HL-60 (cell line): ENCODE measurements at regions not wholly inside any gene's neighbourhood (a gene's known extent, or its start where the extent isn't known, plus 50 kb on each side); places are given as distances from the start of the nearest gene placed in this dataset.
"Not testable (repeated sequence)": the region's sequence is repeated elsewhere in the genome, so short reads cannot be mapped to it uniquely, and the experiment has no call there.

Source experiments
- DNase-seq, 2 experiments: peaks; one replicate each; pipeline ENCODE4 v3.0.0-alpha.2; 2010 to 2020; ENCODE audit warnings: low read depth in 1 of 2, low spot score in 1 of 2
- H3K27ac ChIP-seq: fragments of 250-450 bp; sonication (Bioruptor Pico); replicated peaks from 2 replicates; pipeline ENCODE4 v1.5.1; 2020; ENCODE audit warnings: mild to moderate bottlenecking, moderate library complexity
- H3K27me3 ChIP-seq: fragments of 250-450 bp; sonication (Bioruptor Pico); 2 replicates; pipeline ENCODE4 v1.5.1; 2021; ENCODE audit warnings: mild to moderate bottlenecking, moderate library complexity; ENCODE audit not compliant: insufficient read depth, poor library complexity, severe bottlenecking
- H3K4me3 ChIP-seq: replicated peaks from 2 replicates; pipeline ENCODE4 v1.5.1; 2011; ENCODE audit warnings: mild to moderate bottlenecking, control low read depth, low read length; ENCODE audit not compliant: insufficient read depth
- POLR2AphosphoS5 ChIP-seq: IDR thresholded peaks from 2 replicates; pipeline ENCODE4 v1.6.1; 2012; ENCODE audit warnings: low read depth

GRCh38 chr9:61953108-61953507 lies 763.3 kb downstream of the SPATA31A7 start:
- not testable (repeated sequence) for DNase-seq, H3K27me3 ChIP-seq, H3K4me3 ChIP-seq, H3K27ac ChIP-seq

- DNase-seq, H3K27me3 ChIP-seq, H3K4me3 ChIP-seq, H3K27ac ChIP-seq: not testable (repeated sequence)
Observed at GRCh38 chr9:61971635-61972034, 781.8 kb downstream of the SPATA31A7 start.

DNA sequence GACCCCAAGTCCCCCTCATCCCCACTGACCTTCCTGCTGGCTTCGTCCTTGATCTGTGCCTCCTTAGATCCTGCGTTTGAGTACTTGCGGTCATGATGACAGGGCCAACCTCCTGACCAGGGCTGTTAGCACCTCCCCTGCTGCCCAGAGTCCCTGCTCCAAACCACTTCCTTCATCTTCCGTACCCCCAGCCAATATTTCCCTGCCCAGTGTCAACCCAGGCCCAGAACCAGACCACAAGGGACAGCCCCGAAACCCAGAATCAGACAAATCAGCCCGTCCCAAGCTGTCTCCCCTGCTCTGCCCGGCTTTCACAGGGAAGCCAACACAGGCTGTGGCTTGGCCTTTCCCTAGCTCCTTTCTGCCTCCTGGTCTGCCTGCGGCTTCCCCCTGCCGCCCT lies 784.7 kb downstream of the SPATA31A7 start:
- H3K27me3 ChIP-seq: not testable (repeated sequence)

DNA sequence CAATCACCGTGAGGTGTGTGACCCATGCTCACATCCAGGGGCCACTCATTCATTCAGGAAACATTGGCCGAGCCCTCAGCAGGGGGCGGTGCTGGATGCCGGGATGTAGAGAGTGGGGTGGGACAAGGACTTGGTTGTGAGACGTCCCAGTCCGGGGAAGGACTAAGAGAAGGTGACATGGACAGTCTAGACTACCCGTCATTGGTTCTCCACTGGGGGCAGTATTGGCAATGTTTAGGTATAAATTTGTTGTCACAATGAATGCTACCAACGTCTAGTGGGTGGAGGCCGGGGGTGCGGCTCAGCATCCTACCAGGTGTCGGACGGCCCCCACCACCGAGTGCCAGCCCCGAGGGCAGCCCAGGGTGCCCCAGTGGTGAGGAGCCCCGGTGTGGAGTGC lies 786.5 kb downstream of the SPATA31A7 start:
- H3K27ac ChIP-seq, H3K27me3 ChIP-seq, DNase-seq, H3K4me3 ChIP-seq: not testable (repeated sequence)

More for the DNA sequence above, 784.7 kb downstream of the SPATA31A7 start:
- H3K27ac ChIP-seq, H3K4me3 ChIP-seq, DNase-seq: not testable (repeated sequence)

GRCh38 chr9:61982727-61983126 lies 792.9 kb downstream of the SPATA31A7 start:
- peak in 1 of 2 experiments; percentile 43 for DNase-seq
- not testable (repeated sequence) for H3K27me3 ChIP-seq, H3K4me3 ChIP-seq
- H3K27ac ChIP-seq: peak overlapping the region; percentile 39; the same call in 1 of the 2 replicates

- peak in 1 of 2 experiments; percentile 94 for DNase-seq
- H3K27me3 ChIP-seq, H3K27ac ChIP-seq, H3K4me3 ChIP-seq: not testable (repeated sequence)
- peak; percentile 59 for TF ChIP-seq POLR2AphosphoS5
Observed at GRCh38 chr9:61983441-61983840, 793.6 kb downstream of the SPATA31A7 start.

- not testable (repeated sequence) for DNase-seq, H3K27me3 ChIP-seq, H3K4me3 ChIP-seq, H3K27ac ChIP-seq
Observed at GRCh38 chr9:61983954-61984353, 794.1 kb downstream of the SPATA31A7 start.

DNA sequence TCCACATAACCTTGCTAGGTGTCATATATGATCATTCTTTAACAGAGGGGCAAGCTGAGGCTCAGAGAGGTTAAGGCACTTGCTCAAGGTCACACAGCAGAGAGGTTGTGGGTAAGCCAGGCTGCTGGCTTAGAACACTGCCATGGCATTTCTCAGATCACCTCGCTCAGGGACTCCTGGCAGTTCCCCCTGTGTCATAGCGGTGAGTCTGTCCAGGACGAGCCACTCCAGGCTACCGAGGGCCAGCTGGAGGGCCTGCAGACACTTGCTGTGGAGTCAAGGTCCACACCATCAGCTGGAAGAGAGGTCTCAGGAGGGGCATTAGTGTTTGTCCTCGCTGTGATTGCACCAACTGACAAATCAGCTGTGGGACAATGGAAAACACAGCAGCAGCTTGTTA lies 794.7 kb downstream of the SPATA31A7 start:
- not testable (repeated sequence) for H3K27ac ChIP-seq, H3K4me3 ChIP-seq, H3K27me3 ChIP-seq, DNase-seq

DNA sequence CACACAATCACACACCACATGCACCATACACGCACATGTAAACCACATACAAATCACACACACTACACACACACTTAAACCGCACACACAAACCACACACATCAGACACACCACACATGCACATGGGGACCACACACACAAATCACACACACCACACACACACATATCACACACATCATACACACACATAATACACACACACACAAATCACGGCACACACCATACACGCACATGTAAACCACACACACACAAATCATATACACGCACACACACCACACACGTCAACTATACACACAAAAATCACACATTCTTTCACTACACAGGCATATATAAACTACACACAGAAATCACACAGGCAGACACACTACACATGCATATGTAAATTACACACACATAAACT lies 802.3 kb downstream of the SPATA31A7 start:
- H3K27me3 ChIP-seq, H3K4me3 ChIP-seq, H3K27ac ChIP-seq, DNase-seq: not testable (repeated sequence)

- H3K27me3 ChIP-seq, H3K4me3 ChIP-seq, H3K27ac ChIP-seq, DNase-seq: not testable (repeated sequence)
Observed at GRCh38 chr9:62032441-62032840, 842.6 kb downstream of the SPATA31A7 start.

GRCh38 chr9:62038260-62038659 lies 848.4 kb downstream of the SPATA31A7 start:
- H3K27me3 ChIP-seq, H3K27ac ChIP-seq, DNase-seq, H3K4me3 ChIP-seq: not testable (repeated sequence)

GRCh38 chr9:62058155-62058554 lies 868.3 kb downstream of the SPATA31A7 start:
- H3K27me3 ChIP-seq, H3K4me3 ChIP-seq, H3K27ac ChIP-seq, DNase-seq: not testable (repeated sequence)

- not testable (repeated sequence) for H3K4me3 ChIP-seq, DNase-seq
Observed at GRCh38 chr9:62071043-62071442, 881.2 kb downstream of the SPATA31A7 start.

DNA sequence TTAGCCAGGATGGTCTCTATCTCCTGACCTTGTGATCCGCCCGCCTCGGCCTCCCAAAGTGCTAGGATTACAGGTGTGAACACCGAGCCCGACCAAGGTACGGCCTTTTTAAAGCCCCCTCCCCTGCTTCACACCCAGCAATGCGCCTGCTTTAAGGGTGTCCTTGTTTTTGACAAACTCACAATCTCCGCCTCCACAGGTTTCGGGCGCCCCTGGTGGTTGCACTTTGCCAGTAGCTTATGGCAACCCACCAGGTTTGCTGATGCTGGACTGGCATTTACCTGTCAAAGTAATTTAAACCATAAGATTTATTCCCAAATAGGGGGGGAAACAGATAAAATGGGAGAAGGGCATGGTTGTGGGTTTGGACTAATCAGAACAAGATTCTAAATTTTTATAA lies 883.6 kb downstream of the SPATA31A7 start:
- H3K27me3 ChIP-seq, DNase-seq, H3K27ac ChIP-seq: not testable (repeated sequence)

More at GRCh38 chr9:62071043-62071442, 881.2 kb downstream of the SPATA31A7 start:
- H3K27me3 ChIP-seq, H3K27ac ChIP-seq: not testable (repeated sequence)

GRCh38 chr9:62084245-62084644 lies 894.4 kb downstream of the SPATA31A7 start:
- not testable (repeated sequence) for H3K27me3 ChIP-seq, H3K27ac ChIP-seq, DNase-seq, H3K4me3 ChIP-seq

More for the DNA sequence above, 883.6 kb downstream of the SPATA31A7 start:
- H3K4me3 ChIP-seq: not testable (repeated sequence)
